Central memory CD8-positive, alpha-beta T cell (primary cell): ENCODE measurements at regions not wholly inside any gene's neighbourhood (a gene's known extent, or its start where the extent isn't known, plus 50 kb on each side); places are given as distances from the start of the nearest gene placed in this dataset.
"Not testable (repeated sequence)": the region's sequence is repeated elsewhere in the genome, so short reads cannot be mapped to it uniquely, and the experiment has no call there.

ENCODE experiments used
- ATAC-seq: fragments of 150-1000 bp; cut with Tn5 transposase; replicated peaks from 2 replicates; pipeline ENCODE4 v1.10.0; 2022; ENCODE audit warnings: mild to moderate bottlenecking, moderate FRiP score, moderate number of reproducible peaks; ENCODE audit not compliant: poor library complexity, severe bottlenecking; ENCODE audit errors: extremely low read depth
- DNase-seq, 2 donors: peaks; one replicate each; pipeline ENCODE4 v3.0.0; 2021; ENCODE audit warnings: low spot score in 2 of 2
- H3K27ac Mint-ChIP-seq: one replicate; pipeline ENCODE4 v1.8.0; 2022; ENCODE audit warnings: low read depth, mild to moderate bottlenecking, moderate library complexity, mixed read lengths
- H3K27me3 Mint-ChIP-seq: one replicate; pipeline ENCODE4 v1.8.0; 2022; ENCODE audit warnings: mixed read lengths
- H3K36me3 Mint-ChIP-seq: one replicate; pipeline ENCODE4 v1.8.0; 2022; ENCODE audit warnings: mild to moderate bottlenecking, moderate library complexity, mixed read lengths; ENCODE audit not compliant: insufficient read depth
- H3K4me1 Mint-ChIP-seq: one replicate; pipeline ENCODE4 v1.8.0; 2022; ENCODE audit warnings: mixed read lengths
- H3K4me3 Mint-ChIP-seq: one replicate; pipeline ENCODE4 v1.8.0; 2022; ENCODE audit warnings: mild to moderate bottlenecking, moderate library complexity, mixed read lengths
- H3K9me3 Mint-ChIP-seq: one replicate; pipeline ENCODE4 v1.8.0; 2022; ENCODE audit warnings: mixed read lengths

DNA sequence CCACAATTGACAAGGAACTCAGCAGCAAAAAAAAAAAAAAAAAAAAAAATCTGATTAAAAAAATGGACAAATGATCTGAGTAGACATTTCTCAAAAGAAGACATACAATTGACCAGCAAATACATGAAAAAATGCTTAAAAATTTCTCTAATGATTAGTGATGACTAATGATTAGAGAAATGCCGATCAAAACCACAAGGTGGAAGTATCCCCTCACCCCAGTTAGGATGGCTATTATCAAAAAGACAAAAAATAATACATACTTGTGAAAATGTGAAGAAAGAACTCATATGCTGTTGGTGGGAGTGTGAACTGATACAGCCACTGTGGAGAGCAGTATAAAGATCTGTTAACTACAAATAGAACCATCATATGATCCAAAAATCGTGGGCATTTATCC, 245.3 kb downstream of the OSTF1 start:
- Mint-ChIP-seq H3K4me3 (no peak overlapping the region), H3K9me3 (peaks cover 17% of the 10 kb centered on the region), H3K36me3 (no peaks in the 10 kb centered on the region), H3K27me3 (no peaks in the 10 kb centered on the region), H3K27ac (no peak overlapping the region), H3K4me1 (no peaks in the 10 kb centered on the region)
- ATAC-seq (no peak), DNase-seq (no peak)

GRCh38 chr9:75358846-75359245, 270.5 kb downstream of the OSTF1 start:
- H3K9me3 Mint-ChIP-seq = peaks cover 6% of the 10 kb centered on the region
- H3K4me1 Mint-ChIP-seq = no peaks in the 10 kb centered on the region
- H3K27ac Mint-ChIP-seq = no peak overlapping the region
- no peaks in the 10 kb centered on the region for H3K36me3 Mint-ChIP-seq
- ATAC-seq (no peak), DNase-seq (no peak)
- H3K4me3 Mint-ChIP-seq = no peak overlapping the region
- no peaks in the 10 kb centered on the region for H3K27me3 Mint-ChIP-seq

DNA sequence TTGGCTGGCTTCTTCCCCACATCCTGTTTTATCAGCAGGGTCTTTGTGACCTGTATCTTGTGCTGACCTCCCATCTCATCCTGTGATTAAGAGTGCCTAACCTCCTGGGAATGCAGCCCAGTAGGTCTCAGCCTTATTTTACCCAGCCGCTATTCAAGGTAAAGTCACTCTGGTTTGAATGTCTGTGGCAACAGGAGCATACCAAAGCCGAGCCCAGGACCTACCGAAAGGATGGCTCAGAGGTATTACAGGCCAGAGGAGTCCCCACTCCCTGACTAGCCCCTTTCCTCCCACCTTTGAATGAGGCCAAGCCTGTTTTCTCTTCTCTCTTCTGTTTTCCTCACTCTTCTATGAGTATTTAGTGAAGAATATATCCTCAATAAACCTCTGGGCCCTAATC, 271.3 kb downstream of the OSTF1 start:
- Mint-ChIP-seq H3K9me3 (peaks cover 6% of the 10 kb centered on the region), H3K27me3 (no peaks in the 10 kb centered on the region), H3K4me3 (no peak overlapping the region), H3K27ac (no peak overlapping the region), H3K4me1 (no peaks in the 10 kb centered on the region), H3K36me3 (no peaks in the 10 kb centered on the region)
- no peak for DNase-seq
- ATAC-seq = no peak

- Mint-ChIP-seq H3K36me3 (no peaks in the 10 kb centered on the region), H3K4me1 (no peaks in the 10 kb centered on the region), H3K27me3 (no peaks in the 10 kb centered on the region)
These were observed 271.9 kb downstream of the OSTF1 start for GRCh38 chr9:75360252-75360651.

GRCh38 chr9:75362446-75362845, 274.1 kb downstream of the OSTF1 start:
- not testable (repeated sequence) for ATAC-seq, H3K27ac Mint-ChIP-seq, DNase-seq, H3K27me3 Mint-ChIP-seq, H3K4me3 Mint-ChIP-seq, H3K36me3 Mint-ChIP-seq, H3K4me1 Mint-ChIP-seq
- peaks cover 12% of the 10 kb centered on the region for H3K9me3 Mint-ChIP-seq

More at GRCh38 chr9:75360252-75360651, 271.9 kb downstream of the OSTF1 start:
- no peak overlapping the region for H3K4me3 Mint-ChIP-seq
- peaks cover 11% of the 10 kb centered on the region for H3K9me3 Mint-ChIP-seq
- no peak overlapping the region for H3K27ac Mint-ChIP-seq
- no peak for DNase-seq
- no peak for ATAC-seq

- DNase-seq = no peak
- no peak for ATAC-seq
- Mint-ChIP-seq H3K9me3 (peaks cover 12% of the 10 kb centered on the region), H3K4me1 (no peaks in the 10 kb centered on the region), H3K4me3 (no peak overlapping the region), H3K27ac (no peak overlapping the region), H3K36me3 (no peaks in the 10 kb centered on the region), H3K27me3 (no peaks in the 10 kb centered on the region)
These were observed 276.9 kb downstream of the OSTF1 start for GRCh38 chr9:75365196-75365595.

GRCh38 chr9:75369989-75370388, 281.7 kb downstream of the OSTF1 start:
- Mint-ChIP-seq H3K4me1 (no peaks in the 10 kb centered on the region), H3K36me3 (peaks cover 2% of the 10 kb centered on the region), H3K9me3 (peaks cover 8% of the 10 kb centered on the region), H3K4me3 (no peak overlapping the region), H3K27me3 (no peaks in the 10 kb centered on the region), H3K27ac (no peak overlapping the region)
- no peak for ATAC-seq
- DNase-seq = no peak

DNA sequence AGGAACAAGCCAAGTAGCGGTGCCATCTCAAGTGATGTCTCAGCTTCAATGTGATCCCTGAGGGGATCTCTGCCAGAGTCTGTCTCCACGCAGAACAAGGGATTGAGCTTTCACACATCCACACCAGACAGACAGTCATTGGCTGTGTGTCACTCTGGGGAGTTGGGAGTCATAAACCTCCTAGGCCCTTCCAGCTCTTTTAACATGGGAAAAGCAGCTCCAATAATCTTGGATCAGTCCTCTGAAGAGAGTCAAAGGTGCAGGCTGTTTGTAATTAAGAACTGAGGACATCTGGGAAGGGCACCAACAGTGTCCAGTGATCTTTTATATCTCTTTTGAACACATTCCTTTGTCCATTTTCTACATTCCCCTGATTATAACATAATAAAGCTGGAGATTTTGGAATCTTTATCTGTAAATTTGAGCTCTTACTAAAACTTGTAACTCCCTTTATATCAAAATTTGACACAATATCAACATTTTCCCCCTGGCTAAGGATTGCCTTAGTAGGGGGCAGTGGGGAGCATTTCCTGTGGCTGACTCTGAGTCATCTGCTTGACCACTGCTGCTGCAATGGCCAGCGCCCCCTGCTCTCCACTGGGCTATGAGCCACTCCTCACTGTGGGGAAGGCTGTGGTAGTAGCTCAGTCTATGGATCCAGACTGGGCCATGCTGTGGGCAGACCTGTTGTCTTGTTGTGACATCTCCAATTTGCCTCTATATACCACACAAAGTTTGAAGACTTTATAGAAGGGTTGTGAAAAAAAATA, 284.4 kb downstream of the OSTF1 start:
- Mint-ChIP-seq H3K27ac (no peak overlapping the region), H3K4me3 (no peak overlapping the region), H3K36me3 (peaks cover 2% of the 10 kb centered on the region), H3K9me3 (peaks cover 7% of the 10 kb centered on the region), H3K4me1 (no peaks in the 10 kb centered on the region), H3K27me3 (no peaks in the 10 kb centered on the region)
- ATAC-seq (no peak), DNase-seq (no peak)

- Mint-ChIP-seq H3K36me3 (no peaks in the 10 kb centered on the region), H3K27ac (no peak overlapping the region), H3K9me3 (peaks cover 7% of the 10 kb centered on the region), H3K4me1 (no peaks in the 10 kb centered on the region), H3K4me3 (no peak overlapping the region), H3K27me3 (no peaks in the 10 kb centered on the region)
- no peak for DNase-seq
- ATAC-seq = no peak
These were observed 288.5 kb downstream of the OSTF1 start for GRCh38 chr9:75376680-75377254.

DNA sequence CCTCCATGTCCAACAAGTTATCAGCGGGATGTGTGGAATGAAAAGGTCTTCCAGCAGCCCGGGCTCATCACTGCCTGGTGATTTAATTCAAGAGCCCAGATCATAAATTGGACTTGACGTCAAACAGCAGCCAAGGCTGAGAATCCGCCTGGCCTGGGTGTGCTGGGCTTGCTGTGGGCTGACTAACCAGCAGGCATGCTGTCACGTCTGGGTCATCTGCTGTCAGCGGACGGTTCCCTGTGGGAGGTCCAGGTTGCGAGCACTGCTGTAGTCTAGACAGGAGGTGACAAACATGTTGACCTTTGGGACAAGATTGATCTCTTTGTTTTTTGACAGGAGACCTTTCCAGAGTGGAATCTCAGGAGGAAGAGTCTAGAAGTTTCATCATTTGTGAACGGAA, 289.7 kb downstream of the OSTF1 start:
- ATAC-seq = no peak
- Mint-ChIP-seq H3K4me1 (no peaks in the 10 kb centered on the region), H3K27ac (no peak overlapping the region), H3K27me3 (no peaks in the 10 kb centered on the region), H3K36me3 (no peaks in the 10 kb centered on the region), H3K4me3 (no peak overlapping the region), H3K9me3 (peaks cover 13% of the 10 kb centered on the region)
- no peak for DNase-seq

- DNase-seq (no peak), ATAC-seq (no peak)
- no peak overlapping the region for H3K4me3 Mint-ChIP-seq
- no peak overlapping the region for H3K27ac Mint-ChIP-seq
- no peaks in the 10 kb centered on the region for H3K4me1 Mint-ChIP-seq
- H3K27me3 Mint-ChIP-seq = no peaks in the 10 kb centered on the region
- peaks cover 13% of the 10 kb centered on the region for H3K9me3 Mint-ChIP-seq
- H3K36me3 Mint-ChIP-seq = no peaks in the 10 kb centered on the region
These were observed 290.6 kb downstream of the OSTF1 start for GRCh38 chr9:75378926-75379325.

DNA sequence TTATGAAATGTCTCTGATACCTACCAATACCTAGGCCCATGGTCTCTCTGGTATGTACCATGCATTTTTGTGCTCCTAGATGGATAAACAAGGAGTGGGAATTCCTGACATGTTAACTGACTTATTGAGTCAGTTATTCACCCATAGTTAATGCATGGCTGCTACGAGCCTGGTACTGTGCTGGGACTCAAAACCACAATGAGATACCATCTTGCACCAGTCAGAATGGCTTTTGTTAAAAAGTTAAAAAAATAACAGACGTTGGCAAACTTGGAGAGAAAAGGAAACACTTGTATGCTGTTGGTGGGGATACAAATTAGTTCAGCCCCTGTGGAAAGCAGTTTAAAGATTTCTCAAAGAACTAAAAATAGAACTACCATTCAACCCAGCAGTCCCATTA, 293.8 kb downstream of the OSTF1 start:
- no peak for ATAC-seq
- Mint-ChIP-seq H3K27ac (no peak overlapping the region), H3K4me3 (no peak overlapping the region), H3K9me3 (peaks cover 29% of the 10 kb centered on the region), H3K27me3 (no peaks in the 10 kb centered on the region), H3K36me3 (no peaks in the 10 kb centered on the region), H3K4me1 (no peaks in the 10 kb centered on the region)
- no peak for DNase-seq

- H3K9me3 Mint-ChIP-seq = peaks cover 31% of the 10 kb centered on the region
- H3K4me1 Mint-ChIP-seq, ATAC-seq, H3K4me3 Mint-ChIP-seq, DNase-seq, H3K27ac Mint-ChIP-seq, H3K36me3 Mint-ChIP-seq, H3K27me3 Mint-ChIP-seq: not testable (repeated sequence)
These were observed 295.2 kb downstream of the OSTF1 start for GRCh38 chr9:75383420-75384034.
